SK-N-MC (cell line): ENCODE measurements at regions not wholly inside any gene's neighbourhood (a gene's known extent, or its start where the extent isn't known, plus 50 kb on each side); places are given as distances from the start of the nearest gene placed in this dataset.
"Not testable (repeated sequence)": the region's sequence is repeated elsewhere in the genome, so short reads cannot be mapped to it uniquely, and the experiment has no call there.

Experiments used
- EZH2 ChIP-seq: fragments of 200-600 bp; sonication (generic); IDR thresholded peaks from one replicate; pipeline ENCODE4 v1.6.1; 2017; ENCODE audit warnings: antibody characterized with exemption
- FOXP2 ChIP-seq: optimal IDR thresholded peaks from 2 replicates; pipeline ENCODE3; 2011; ENCODE audit warnings: mild to moderate bottlenecking, moderate library complexity; ENCODE audit not compliant: insufficient read depth; ENCODE audit errors: extremely low read length, control extremely low read depth
- POLR2AphosphoS5 ChIP-seq: IDR thresholded peaks from 2 replicates; pipeline ENCODE4 v1.6.1; 2012; ENCODE audit warnings: mild to moderate bottlenecking, low read depth, low read length, borderline replicate concordance

DNA sequence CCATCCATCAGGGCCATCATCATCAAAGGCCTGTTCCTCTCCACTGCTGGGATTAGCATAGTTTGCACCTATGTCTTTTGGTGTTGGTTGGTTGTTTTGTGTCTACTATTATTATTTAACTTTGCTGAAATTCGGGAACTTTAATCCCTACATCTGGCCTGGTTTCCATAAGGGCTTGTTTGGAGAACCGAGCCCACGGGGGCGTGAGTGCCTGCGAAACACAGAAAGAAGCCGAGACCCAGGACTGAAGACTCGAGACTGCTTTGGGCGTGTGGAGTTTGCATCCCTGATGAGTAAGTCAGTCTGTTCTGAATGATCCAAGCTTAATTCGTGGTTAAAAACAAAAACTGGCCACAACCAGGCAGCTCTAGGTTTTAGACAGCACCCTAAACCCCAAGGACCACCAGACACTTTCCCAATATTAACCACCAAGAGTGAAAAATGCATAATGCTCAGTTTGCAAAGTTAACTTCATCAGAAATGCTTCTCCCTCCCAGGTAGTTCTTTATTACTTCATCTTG is 195.6 kb downstream of the BCL2L11 start:
- not testable (repeated sequence) for TF ChIP-seq EZH2, POLR2AphosphoS5, FOXP2
